ENCODE measurements at regions not wholly inside any gene's neighbourhood (a gene's known extent, or its start where the extent isn't known, plus 50 kb on each side); places are given as distances from the start of the nearest gene placed in this dataset.

DNA sequence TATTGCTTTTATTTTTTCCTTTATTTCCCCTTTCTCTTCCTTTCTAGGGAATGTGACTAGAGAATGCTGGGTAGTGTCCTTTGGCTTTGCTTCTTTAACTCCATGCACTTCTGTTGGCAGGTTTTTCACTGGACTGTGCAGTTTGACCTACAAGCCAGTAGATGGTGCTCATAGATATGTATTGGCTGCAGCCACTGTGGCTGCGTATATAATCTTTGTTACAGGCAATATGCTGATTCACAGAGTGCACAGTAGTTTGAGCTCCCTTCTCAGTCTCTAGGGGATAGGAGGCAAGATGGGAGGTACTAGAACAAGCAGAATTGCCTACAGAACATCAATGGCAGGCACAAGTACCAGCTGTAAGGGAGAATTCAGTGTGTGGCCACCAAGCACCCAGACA, 503.5 kb downstream of the LRFN5 start:
- DNase-seq (ENCODE audit: low spot score) = peak; percentile 44

DNA sequence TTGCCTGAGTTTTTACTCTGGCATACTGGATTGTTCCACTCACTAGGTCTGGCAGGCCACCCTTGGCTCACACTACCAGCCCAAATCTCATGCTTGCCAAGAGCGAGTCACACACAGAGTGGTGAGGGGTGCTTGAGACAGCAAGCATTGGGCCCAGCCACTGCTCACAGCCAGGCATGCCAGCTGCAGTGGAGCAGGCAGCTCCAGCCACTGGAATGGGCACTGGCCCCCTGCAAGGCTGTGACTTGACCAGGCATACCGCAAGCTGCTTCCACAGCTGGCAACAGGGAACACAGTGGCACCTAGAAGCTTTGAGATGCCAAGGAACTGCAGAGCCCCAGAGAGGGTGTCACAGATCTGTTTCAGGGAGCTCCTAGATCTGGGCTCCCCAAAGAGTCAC, 488.5 kb downstream of the LRFN5 start:
- DNase-seq (ENCODE audit: low spot score) = no peak

DNA sequence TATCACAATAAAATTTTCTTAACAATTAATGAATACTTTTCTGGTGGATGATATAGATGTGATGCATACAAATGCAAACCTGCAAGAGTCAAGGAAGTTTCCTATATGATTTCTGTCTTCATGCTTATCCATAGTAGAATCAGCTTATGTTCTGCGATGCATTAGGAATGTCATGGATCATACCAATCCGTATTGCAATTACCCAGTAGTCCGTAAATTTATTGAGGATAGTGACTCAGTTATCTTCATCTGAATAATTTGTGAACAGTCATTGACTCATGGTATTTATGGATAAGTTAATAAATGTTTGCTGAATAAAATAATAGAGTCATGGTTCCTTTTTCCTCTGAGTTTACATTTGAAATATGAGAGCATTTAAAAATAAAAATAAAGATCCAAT, 483.4 kb downstream of the LRFN5 start:
- no peak for DNase-seq (ENCODE audit: low spot score)

DNA sequence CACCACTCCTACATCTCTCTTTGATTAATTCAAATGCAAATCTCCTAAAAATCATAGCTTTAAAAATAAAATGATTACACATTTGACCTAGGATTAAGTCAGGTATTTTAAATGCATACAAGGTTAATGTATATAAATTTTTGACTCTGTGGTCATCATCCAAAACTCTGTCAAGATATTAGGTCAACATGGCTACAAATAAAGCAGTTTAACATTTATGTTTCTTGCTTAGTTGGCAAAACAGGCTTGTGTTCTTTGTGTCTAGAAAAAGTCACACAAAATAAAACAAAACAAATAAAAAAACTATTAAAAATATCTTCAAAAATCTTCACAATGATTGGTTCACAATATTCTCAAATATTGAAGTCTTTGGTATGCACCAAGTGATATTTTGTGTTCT, 473.2 kb downstream of the LRFN5 start:
- DNase-seq (ENCODE audit: low spot score) = no peak

DNA sequence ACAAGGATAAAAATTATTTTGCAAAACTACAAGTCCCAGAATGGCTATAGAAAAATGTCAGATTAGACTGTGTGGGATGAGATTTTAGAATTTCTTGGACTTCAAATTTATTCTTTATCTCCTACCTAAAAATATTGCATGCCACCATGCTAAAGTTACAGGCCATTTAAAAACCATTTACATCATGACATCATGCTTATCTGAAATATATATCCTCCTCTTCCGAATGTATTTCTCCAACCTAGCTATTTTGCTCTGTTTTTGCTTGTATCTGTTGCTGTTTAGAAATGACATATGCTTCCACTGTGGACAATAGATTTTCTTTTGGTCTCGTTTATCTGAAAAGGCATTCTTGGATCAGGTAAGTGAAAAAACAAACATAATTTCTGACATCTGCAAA, 471.7 kb downstream of the LRFN5 start:
- DNase-seq (ENCODE audit: low spot score) = no peak

DNA sequence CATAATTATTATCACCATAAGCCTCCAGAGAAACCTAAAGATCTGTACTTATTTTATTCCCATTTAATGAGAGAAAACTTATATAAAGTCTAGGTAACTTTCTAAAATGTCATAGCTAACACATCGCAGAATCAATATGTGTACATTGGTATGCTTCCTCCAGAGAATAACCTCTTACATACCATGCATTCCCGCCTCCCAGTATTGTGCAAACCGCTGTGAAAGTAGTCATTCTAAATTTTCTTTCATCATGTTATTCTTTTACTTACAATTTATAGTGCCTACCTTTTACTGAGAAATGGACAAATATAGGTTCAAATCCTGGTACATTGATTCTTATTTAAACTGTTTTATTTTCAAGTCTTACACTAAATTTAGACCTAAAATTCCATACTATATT, 463.4 kb downstream of the LRFN5 start:
- no peak for DNase-seq (ENCODE audit: low spot score)

DNA sequence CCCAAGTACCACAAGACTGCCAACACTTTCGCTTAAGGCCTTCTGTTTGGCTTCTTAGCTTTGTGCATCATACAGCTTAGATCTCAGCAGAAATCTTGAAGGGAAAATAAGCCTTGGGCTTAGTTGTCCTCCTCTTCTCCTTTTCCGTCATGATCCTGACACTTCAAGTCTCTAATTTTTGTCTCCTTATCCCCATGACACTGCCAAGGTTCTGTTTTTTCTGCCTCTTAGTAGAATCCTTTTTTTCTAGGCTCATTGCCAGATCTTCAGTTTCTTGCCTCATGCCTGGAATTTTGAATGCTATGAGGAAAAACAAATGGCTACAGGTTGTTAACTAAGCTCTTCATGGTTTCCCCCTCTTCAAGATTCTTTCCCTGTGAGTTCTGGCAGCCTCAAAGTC, 450.4 kb downstream of the LRFN5 start:
- DNase-seq (ENCODE audit: low spot score) = no peak

DNA sequence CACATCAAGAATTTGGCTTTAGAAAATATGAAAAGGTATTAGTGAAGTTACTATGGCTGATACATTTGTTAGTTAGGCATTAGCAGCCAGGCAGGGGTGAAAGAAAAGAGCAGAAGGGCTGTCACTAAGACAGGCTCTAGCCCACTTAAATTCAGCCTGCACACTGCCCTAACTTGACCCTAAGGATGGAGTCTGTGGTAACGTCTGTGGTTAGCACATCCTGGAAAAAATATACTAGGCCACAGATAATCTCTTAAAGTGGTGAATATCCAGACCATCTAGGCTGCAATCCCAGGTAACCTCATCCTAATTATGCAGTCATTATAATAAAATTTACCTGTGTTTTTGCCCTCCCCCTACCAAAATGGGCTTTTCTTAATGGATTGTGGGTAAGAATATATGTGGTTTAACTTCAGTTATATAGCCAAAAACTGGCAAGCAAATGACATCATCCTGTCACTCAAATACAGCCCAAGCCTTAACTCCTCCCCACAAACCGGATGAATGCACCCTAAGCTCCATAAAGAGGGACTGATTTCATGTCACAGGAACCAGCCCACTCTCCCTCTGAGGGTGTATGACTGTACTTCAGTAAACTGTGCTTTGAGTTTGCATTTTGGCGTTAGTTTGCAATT, 440.9 kb downstream of the LRFN5 start:
- no peak for DNase-seq (ENCODE audit: low spot score)

DNA sequence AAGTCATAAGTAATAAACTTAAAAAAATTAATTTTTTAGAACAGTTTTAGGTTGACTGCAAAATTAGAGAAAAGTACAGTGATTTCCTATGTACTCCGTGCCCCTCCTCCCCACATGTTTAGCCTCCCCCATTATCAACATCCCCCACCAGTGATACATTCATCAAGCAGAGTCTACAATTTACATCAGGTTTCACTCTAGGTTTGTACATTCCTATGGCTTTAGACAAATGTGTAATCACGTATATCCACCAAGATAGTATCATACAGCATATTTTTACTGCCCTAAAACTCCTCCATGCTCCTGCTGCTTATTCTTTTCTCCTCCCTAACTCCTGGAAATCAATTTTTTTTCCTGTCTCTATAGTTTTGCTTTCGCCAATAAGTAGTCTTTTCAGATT, 438.7 kb downstream of the LRFN5 start:
- DNase-seq (ENCODE audit: low spot score) = no peak

DNA sequence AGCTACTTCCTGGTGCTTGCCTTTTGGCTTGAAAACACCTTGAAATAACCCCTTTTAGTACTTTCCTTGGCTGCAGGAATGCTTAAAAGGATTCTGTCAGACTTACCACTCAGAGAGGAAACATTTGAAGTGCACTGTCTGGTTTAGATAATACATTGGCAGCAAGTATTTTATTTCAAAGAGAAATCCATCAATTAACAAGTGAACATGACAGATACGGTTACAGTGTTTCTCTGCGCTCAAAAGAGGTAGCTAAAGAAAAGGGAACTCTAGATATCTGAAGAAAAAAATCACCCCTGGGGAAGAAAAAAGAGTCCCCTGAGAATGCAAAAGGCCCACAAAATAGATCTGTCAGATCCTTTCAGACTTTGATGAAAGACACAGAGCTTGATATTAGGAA, 421.9 kb downstream of the LRFN5 start:
- DNase-seq (ENCODE audit: low spot score) = no peak

DNA sequence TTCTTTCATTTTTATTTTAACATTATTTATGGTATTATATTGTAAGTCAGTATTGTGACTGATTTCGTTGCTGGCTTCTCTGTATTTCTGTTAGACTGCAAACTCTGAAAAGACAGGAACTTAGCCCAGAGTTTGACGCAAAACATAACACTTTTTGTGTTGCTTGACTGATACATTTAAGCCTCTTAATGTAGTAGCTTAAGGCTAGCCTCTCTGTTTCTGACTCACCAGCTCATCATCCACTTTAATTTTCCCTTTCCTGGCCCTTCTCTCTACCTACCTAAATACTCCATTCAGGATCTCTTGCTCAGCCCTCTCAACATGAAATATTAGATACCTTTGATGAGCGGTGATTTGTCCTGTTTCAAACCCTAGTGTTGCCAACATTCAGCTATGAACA, 420.6 kb downstream of the LRFN5 start:
- DNase-seq (ENCODE audit: low spot score) = no peak

DNA sequence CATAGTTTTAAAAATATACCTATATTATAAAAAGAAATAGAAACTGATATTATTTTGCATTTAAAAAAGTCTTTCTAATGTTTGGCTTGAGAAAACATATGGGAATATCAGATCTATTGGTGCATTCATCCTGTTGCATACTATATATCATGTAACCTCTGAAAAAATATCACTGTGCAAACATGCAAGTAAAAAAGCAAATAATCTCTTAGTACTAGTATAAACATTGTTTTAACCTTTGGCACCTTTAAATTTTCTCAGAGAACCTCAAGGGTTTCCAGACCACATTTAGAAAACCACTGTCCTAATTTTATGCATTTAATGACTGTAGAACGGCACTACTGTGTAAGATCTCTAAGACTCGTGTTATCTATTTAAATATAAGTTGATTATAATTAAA, 416.8 kb downstream of the LRFN5 start:
- DNase-seq (ENCODE audit: low spot score) = no peak

DNA sequence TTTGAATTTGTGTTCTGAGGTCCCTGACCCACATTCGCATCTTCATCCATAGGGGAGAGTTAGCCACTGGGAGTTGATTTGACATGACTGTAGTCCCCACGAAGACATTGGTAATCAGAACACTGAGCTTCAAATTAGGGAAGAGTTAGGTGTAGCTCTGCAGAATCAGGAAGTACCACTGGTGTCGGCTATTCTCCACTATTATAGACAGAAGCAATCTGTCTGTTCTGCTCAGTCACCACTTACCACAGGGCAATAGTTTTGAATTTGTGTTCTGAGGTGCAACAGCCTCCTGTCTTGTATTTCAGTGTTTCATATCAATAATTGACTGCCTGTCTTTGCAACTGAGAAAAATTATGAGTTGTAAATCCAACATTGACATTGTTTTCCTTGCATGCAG, 407.6 kb downstream of the LRFN5 start:
- no peak for DNase-seq (ENCODE audit: low spot score)

DNA sequence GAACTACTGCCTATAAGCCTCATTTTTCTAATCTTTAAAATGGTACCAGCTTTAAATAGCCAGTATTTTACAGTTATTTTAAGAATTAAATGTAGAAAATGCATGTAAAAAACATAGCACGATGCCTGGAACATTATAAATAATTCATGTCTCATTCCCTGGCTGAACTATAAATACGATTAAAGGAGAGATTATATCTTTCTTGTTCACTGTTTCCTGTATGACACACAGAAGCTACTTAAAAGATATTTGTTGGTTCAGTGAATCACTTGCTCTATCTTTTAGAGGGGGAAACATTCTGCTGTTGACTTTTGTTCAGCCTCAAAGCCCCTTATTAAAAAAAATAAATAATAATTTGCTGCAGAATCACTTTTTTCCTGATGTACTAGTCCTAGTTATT, 406.9 kb downstream of the LRFN5 start:
- DNase-seq (ENCODE audit: low spot score) = no peak

DNA sequence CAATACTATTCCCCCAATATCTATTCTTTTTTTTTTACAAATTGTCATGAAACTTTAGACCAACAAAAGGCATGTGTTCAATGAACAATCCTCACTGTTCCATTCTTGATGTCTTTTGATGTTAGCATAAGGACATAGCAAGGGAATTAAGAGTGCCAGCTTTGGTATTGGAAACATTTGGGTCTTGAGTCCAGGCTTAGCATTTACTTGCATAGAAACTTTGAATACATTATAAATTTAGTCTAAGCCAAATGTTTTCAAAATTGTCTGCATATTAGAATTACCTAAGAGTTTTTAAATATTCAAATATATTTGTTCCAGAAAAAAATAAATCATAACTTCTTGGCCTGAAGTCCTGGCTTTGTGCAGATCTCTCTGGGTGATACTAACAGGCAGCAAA, 406.5 kb downstream of the LRFN5 start:
- no peak for DNase-seq (ENCODE audit: low spot score)

DNA sequence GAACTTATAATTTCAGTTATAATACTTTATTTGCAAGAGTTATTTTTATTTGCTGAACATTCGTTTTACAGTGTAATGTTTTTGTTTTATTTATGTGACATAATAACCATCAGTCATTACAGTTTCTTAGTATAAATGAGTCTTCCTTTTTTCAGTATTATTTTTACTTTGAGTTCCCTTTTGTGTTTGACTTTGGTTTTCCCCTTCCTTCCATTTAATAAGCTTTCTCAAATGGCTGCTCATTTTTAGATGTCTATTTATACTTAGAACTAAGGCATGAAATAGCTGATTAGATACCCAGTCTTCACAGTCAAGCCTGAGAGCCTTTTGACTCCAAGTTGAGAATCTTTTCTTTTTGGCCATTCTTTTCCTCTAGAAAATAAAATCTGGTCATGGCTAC, 404.5 kb downstream of the LRFN5 start:
- DNase-seq (ENCODE audit: low spot score) = no peak

DNA sequence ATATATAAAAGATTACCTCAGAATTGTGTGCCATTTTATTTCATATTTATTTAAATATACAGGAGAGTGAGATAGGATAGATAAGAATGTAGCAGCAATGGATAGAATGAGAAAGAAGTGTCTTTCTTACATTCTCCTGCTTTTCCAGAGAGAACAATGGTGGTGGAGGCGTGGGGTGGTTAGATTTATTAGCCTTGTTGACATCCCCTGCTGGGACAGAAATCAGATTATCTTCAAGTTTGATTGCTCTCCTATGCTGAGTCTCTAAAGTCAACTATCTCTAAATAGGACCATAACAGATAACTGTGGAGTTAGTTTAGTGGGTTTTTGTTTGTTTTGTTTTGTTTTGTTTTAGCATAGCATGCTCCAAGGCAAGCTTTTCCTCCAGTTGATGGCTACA, 397.6 kb downstream of the LRFN5 start:
- DNase-seq (ENCODE audit: low spot score) = no peak

DNA sequence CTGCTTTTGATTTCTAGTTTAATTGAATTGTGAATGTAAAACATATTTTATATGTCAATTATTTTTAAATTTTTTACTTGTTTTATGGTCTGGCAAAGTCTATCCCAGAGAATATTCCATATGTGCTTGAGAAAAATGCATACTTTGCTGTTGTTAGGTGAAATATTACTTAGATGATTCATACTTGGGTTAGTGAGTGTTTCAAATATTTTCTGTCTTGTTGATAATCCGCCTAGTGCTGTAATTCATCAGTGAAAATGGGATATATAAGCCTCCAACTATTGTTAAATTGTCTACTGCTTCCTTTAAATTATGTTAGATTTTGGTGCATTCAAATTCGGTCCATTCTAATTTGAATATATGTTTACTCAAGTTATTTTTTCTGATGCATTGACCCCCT, 395.5 kb downstream of the LRFN5 start:
- no peak for DNase-seq (ENCODE audit: low spot score)

DNA sequence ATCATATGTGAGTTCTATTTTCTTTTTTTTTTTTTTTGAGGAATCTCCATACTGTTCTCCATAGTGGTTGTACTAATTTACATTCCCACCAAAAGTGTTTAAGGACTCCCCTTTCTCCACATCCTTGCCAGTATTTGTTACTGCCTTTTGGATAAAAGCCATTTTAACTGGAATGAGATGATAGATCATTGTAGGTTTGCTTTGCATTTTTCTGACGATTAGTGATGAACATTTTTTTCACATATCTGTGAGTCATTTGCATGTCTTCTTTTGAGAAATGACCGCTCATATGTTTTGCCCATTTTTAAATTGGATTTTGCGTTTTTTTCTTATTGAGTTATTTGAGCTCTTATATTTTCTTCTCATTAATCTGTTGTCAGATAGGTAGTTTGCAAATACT, 394.8 kb downstream of the LRFN5 start:
- DNase-seq (ENCODE audit: low spot score) = no peak

DNA sequence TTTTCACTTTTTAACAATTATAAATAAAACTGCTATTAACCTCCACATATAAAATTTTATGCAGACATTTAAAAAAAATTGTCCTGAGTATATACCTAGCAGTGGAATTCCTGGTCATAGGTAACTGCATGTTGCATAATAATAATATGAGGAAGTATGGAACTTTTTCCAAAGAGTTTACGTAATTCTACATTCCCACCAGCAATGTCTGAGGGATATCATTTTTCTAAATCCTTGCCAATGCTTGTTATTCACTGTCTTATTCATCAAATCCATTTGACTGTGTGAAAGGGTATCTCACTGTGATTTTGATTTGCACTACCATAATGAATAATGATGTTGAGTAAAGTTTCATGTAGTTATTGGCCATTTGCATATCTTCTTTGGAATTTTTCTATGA, 393.8 kb downstream of the LRFN5 start:
- no peak for DNase-seq (ENCODE audit: low spot score)

DNA sequence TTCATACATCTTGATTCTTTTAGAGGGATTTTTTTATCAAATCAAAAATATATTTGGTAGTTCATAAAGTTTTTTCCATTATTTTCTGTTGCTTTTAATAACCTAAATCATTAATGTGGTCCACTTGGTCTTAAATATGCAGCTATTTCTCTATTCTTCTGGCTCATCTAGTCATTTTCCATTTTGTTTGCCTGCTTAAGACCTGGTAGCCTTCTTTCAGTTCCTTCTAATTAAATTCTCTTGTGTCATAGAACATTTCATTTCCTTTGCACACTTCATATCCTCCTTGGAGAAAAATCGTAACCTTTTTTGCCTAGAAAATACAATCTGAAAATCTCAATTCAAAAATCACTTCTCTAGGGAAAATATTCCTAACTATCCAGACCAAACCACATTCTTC, 387.0 kb downstream of the LRFN5 start:
- no peak for DNase-seq (ENCODE audit: low spot score)

DNA sequence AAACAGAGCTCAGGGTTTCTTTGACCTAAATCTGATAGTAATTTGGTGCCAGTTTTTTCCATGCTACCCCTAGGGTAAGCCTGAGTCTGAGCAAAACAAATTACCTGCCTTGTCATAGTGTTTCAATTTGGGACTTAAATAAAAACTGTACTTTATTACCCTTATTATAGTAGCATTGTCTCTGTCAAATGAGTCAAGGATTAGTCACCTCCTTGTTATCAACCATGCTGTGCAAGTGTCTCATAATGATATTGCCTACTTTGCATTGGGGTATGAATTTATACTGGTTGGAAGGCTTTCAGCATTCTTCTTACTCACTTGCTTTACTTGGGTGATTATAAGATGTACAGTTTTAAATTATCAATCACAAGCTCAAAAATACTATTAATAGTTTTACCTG, 380.0 kb downstream of the LRFN5 start:
- peak; percentile 70 for DNase-seq (ENCODE audit: low spot score)

DNA sequence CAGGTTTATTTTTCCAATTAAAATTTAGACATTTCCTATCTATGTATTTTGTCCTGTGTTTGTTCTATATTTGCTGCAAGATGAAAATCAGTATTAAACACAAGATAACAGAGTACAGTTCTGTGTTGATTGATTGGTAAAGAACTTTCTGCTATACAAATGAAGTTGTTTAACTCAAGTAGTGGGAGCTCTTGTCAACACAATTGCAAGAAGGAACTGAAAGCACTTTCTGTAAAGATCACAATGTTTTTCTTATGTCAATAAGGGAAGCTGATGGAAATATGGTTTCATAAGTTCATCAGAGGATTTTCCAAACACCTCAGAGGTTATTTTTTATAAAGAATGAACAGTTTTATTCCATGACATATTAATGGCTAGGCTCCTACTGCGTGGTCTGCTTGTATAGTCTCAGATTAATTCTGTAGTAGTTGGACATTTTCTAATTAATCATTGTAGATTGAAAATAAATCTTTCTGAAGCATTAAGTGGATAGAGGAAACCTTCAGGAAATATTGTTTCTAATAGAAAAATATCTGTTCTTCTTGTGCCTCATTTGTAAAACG, 379.5 kb downstream of the LRFN5 start:
- DNase-seq (ENCODE audit: low spot score) = no peak

DNA sequence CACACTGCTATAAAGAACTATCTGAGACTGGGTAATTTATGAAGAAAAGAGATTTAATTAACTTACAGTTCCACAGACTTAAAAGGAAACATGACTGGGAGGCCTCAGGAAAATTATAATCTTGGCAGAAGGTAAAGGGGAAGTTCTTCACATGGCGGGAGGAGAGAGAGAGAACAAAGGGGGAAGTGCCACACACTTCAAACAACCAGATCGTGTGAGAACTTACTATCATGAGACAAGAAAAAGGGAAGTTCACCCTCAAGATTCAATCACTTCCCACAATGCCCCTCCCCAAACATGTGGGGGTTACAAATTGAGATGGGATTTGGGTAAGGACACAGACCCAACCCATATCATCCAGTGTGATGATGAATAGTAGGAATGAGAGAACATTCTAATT, 366.5 kb downstream of the LRFN5 start:
- DNase-seq (ENCODE audit: low spot score) = no peak

DNA sequence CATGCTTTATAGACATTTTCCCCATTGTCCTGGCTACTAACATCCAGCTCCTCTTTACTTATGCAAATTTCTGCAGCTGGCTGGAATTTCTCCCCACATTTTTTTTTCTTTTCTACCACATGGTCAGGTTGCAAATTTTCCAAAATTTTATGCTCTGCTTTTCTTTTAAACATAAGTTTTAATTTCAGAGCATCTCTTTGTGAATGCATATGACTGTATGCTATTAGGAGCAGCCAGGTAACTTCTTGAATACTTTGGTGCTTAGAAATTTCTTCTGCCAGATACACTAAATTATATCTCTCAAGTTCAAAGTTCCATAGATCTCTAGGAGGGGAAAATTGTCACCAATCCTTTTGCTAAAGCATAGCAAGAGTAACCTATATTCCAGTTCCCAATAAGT, 365.9 kb downstream of the LRFN5 start:
- no peak for DNase-seq (ENCODE audit: low spot score)
